ENCODE measurements at regions not wholly inside any gene's neighbourhood (a gene's known extent, or its start where the extent isn't known, plus 50 kb on each side); places are given as distances from the start of the nearest gene placed in this dataset.
"Not testable (repeated sequence)": the region's sequence is repeated elsewhere in the genome, so short reads cannot be mapped to it uniquely, and the experiment has no call there.

DNA sequence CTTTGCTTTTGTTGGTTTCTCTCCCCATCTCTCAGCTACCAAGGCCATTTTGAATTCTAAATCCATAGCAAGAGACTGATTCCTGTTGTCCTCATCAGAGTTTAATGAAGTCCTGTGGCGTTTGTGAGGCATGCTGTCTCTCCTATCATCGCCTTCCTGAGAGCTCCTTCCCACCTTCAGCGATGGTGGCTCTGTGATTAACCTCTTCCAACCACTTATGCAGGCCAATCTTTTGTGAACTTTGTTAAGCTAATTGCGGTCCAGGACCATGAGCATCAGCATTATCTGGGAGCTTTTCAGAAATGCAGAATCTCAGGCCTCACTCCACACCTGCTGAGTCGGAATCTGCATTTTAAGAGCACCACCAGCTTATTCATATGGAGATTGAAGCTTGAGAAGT lies 272.5 kb upstream of the CDYL start:
- DNase-seq (ENCODE audit: low read depth in 2 of 2), result no peak

DNA sequence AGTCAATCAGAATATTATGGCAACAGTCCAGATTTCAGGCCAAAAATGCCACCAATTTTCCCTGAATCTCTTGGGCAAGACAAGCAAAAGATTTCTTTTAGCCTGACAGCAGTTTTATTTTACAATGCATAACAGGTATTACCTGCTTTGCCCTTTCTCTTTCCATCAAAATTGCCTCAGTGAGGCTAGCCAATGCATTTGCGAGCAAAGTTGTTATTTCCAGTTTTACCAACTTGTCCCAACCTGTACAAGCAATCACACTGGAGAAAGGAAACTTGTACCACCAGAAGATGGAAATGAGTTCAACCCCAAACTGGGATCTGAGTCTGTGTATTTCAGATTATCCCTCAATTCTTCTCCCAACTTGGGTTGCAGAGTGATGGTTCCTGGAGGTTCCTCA lies 279.9 kb upstream of the CDYL start:
- no peak for DNase-seq (ENCODE audit: low read depth in 2 of 2)

DNA sequence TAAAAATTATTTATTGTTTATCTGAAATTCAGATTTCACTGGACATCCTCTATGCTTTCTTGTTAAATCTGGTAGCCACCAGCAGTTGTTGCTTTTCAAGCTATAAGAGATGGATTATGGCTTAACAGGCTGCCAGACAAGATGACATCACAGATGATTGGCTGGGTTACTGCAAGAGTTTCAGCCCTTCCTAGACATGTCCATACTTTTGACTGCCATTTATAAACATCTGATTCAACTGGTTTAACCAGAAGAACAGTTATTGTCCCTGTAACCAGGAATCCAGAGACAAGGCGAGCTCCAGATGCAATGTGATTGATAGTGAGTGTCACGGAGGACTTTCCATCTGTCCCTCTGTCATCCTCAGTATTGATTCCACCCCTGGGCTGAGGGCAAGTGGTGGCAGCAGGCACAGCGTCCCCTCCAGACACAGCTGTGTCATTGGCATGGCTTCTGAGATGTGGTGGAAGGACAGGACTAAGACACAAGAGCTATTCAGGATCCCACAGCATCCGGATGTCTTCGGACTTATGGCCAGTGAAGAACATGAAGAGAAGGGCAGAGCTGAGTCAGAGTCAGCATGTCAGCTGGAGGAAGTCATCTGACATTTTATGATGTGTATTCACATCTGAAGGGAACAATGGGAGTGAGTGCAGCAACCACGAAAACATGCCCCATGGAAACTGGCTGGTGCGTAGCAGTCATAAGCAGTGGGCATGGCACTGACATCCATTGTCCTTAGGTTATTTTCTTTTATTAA lies 284.5 kb upstream of the CDYL start:
- DNase-seq (ENCODE audit: low read depth in 2 of 2), result no peak

DNA sequence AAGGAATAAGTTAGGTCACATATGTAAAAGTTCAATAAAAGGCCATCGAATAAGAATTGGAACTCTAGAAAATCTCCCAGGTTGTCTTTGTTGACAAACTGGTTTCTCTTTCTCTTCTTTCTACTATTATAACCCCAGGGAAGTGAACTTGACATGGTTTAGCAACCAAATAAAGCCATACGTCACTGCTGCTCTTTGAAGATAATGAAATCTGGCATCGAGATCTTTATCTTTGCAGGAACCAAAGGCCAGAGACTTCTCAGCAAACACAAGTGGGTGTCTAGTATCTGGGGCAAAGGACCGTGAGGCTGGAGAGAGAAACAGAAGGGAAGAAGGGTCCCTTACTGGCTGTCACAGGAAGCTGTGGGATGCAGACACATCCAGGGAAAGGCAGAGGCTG lies 286.7 kb upstream of the CDYL start:
- no peak for DNase-seq (ENCODE audit: low read depth in 2 of 2)

DNA sequence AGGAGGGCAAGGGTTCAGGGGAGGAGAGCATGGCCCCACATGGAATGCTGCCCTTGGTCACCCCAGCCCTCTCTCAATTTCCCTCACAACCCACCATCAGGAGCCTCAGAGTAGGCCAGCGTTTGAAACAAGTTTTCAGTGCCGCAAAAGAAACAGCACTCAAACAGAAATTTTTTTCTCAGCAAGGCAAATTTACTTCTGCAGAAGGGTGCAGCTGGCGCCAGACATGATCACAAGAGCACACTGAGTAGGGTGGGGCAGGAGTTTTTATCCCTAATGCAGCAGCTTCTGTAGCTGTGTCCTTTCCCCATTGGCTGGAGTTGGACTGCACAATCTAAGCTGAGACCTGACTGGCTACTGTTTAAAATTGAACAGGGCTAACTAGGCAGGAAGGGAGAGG lies 287.8 kb upstream of the CDYL start:
- no peak for DNase-seq (ENCODE audit: low read depth in 2 of 2)

DNA sequence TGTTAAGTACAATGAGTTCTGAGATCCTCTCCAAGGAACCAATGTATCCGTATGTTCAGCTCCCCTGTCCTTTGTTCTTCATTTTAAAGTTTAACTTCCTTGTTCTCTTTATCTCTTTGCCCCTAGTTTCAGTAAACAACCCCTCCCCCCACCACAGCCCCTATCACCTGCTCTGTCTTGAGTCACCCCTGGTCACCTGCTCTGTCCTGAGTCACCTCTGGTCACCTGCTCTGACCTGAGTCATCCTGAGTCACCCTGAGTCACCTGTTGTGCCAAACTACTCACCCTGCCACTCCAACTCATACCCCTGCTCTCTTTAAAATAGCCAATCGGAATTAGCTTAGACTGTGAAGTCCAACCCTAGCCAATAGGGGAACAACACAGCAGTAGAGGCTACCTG lies 288.7 kb upstream of the CDYL start:
- DNase-seq (ENCODE audit: low read depth in 2 of 2), result no peak

DNA sequence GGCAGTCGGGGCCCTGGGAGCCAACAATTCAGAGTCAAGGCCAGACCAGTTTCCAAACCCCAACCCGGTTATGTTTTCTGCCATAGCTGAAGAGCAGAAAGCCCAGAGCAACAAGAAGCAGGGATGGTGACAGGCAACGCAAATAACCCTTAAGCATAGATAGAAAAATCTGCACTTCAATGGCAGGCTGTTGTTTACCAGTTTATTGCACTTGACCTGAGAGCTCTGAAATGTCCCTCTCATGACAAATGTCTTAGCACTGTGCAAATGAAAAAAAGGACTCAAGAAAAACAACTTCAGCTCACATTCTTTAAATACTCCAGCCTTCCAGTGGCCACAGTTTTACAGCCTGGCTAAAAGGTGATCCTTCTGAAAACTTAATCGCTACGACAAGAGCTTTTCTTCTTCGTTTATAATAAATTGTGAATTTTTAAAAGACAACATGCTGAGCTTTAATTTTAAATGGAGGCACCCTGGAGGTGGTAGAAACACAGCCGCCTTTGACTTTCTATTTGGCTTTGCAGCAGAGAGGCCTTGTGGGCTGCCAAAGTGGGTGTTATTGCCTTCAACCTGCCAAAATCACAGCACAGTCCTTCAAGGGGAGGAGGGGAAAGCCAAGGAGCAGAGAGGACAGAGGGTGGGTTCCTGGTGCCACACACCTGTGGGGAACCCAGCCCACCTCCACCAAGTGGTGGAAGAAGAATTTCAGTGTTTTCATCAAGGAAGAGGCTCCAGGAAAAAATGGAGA lies 289.5 kb upstream of the CDYL start:
- DNase-seq (ENCODE audit: low read depth in 2 of 2), result no peak

DNA sequence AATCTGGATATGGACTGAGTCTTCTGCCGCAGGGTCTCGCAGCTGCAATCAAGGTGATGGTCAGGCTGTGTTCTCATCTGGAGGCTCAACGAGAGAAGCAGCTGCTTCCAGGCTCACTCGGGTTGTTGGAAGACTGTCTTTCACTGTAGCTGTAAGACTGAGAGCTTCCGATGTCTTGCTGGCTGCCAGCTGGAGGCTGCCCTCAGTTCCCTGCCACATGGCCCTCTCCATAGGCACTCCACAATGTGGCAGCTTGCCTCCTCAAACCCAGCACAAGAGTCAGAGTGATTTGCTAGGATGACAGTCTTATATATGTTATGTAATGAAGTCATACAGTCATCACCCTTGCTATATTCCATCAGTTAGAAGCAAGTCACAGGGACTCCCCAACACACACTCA lies 290.5 kb upstream of the CDYL start:
- no peak for DNase-seq (ENCODE audit: low read depth in 2 of 2)

DNA sequence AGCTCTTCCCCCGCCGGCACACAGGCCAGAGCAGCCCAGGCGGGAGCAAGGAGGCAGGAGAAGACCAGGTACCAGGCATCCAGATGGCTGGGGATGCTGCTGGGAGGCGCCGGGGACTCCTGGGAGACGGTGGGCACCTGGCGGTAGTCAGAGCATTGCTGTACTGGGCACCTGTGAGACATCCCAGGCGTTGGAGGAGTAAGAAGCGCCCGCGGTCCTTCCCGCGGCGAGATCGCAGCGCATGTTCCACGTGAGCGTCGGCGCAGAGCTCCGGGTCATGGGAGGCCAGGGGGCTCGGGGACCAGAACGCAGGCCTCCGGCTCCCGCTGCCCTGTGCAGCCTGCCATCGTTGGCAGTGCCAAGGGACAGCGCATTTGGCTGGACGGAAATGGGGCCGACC lies 293.7 kb upstream of the CDYL start:
- no peak for DNase-seq (ENCODE audit: low read depth in 2 of 2)

DNA sequence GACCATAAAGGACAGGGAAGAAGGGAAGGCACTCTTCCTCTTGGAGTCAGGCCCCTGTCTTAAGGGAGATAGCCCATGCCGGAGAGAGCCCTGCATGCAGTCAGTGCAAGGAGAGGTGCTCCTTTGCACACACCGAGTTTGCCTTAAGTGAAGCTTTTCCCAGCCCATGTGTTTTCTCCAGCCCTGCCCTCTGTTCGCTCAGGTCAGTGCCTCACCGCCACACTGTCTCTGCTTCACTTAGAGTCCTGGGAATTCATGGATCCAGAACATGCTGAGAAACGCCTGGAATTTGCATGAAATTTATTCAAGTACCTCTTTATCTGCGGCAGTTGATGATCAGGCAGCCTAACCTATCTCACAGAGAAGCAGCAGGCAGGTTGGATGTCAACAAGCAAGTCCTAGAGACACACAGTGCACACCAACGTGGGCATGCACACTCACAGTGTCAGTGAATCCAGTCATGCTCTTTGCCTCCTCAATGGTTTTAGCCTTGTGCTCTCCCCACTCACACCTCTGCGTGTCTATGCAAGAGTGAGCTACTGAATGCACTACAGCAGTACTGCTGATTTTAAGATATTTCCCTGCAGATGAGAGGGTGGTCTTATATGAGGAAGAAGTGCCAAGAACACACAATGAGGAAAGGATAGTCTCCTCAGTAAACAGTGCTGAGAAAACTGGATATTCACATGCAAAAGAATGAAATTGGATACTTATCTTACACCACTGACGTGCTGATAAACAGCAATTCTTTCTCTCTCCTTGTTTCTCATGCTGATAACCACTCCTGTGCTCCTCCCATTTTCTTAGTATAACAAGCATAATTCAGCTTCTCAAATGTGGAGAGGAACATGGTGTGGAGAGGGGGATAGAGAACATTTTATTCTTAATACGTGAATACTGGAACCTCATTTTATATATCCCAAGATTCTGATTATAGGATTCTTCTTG lies 295.1 kb upstream of the CDYL start:
- no peak for DNase-seq (ENCODE audit: low read depth in 2 of 2)

DNA sequence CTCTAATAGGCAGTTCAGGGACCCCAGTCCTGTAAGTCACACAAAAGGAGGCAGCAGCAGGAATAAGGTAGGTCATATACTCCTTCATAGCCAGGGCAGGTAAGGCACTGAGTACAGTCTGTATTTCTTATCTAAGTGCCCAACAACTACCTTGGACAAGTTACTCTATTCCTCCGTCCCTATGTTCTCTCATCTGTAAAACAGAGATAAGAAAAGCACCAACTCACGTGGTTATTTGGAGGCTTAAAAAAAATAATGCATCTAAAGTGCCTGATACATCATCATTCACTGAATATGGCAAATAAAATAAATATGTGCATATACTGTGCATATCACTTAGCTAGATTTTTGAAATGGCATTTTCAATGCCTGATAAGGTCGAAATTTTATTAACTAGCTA lies 298.1 kb upstream of the CDYL start:
- DNase-seq (ENCODE audit: low read depth in 2 of 2), result no peak

DNA sequence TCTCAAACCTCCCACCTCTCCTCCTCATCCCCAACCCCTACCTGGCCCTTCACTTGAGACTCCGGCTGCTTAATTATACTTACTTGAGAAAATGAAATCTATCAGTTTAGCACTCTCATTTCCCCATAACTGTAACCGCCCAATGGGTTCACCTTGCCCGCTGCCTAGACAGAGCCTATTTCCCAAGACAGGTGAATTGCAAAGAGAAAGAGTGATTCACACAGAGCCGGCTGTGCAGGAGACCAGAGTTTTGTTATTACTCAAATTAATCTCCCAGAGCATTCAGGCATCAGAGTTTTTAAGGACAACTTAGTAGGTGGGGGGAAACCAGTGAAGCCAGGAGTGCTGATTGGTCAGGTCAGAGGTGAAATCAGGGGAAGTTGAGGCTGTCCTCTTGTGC lies 301.4 kb upstream of the CDYL start:
- no peak for DNase-seq (ENCODE audit: low read depth in 2 of 2)

DNA sequence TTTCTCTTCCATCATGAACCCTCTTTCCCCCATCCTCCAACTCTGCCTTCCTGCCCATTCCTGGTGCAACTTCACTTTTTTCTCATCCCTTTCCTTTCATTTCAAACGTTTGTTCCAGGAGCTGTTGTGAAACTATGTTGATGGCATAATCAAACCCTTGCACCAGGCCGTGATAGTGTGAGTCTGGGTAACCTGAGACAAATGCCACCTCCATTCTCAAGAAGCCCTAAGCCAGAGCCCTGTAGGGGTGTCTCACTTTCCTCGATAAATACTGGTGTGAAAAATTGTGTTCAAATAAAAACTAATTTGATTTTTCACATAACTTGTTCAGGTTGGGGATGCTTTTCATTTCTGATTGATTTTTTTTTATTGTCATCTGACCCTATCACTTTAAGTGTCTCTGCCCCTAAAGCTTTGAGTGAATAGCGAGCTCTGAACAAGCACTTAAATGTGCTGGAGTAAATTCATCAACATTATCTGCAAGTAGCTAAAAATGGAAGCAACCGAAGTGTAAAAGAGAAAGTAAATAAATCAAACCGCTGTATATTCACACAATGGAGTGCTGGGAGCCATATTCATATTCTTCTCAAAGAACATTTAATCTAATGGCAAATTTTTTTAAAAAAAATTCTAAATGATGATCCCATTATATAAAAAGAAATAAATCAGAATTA lies 303.1 kb upstream of the CDYL start:
- DNase-seq (ENCODE audit: low read depth in 2 of 2), result no peak

DNA sequence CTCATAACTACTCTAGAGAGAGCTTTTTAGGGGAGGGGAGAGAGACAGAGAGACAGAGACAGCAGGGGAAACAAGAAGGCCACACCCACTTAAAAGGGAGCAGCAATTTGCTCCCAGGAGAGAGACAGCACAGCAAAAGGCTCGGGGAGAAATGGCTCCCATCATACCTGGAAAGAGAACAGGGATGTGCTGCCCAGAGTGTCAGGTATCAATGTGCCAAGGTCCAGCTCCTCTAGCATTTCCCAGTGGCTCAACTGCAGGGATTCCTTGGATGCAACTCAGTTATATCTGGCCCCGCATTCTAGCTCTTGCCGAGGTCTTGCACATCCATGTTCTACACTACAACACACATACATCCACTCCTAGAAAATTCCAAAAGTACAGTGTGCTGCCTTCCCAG lies 304.0 kb upstream of the CDYL start:
- no peak for DNase-seq (ENCODE audit: low read depth in 2 of 2)

DNA sequence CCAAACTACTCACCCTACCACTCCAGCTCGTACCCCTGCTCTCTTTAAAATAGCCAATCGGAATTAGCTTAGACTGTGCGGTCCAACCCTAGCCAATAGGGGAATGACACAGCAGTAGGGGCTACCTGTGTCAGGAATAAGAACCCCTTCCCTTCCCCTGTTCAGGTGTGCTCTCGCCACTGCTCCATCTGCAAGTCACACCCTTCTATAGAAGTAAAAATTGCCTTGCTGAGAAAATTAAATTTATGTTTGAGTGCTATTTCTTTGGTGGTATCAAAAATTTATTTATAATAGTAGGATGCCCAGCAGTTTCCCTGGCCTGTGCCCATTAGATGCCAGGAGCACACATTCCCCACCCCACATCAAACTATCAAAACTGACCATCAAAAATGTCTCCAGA lies 304.7 kb upstream of the CDYL start:
- DNase-seq (ENCODE audit: low read depth in 2 of 2), result not testable (repeated sequence)

DNA sequence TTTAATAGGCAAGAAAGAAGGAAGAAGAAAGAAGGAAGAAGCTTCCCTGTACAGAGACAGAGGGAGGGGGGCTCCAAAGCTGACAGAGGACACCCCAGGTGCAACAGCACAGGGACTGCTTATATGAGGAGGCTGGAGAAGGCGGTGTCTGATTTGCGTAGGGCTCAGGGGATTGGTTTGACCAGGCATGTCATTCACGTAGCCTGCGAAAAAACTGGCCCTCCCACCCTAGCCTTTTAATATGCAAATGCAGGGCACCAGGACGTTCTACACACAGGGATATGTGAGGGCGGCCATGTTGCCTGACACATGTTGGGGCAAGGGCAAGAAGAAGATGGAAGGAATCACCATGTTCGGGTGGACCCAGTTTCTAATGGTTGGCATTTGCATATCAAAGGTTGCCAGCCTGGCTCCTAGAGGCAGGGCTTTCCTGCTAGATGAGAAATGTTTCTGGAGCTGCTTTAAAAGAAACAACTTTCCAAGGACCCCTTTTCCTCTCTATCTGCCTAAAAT lies 305.4 kb upstream of the CDYL start:
- no peak for DNase-seq (ENCODE audit: low read depth in 2 of 2)

DNA sequence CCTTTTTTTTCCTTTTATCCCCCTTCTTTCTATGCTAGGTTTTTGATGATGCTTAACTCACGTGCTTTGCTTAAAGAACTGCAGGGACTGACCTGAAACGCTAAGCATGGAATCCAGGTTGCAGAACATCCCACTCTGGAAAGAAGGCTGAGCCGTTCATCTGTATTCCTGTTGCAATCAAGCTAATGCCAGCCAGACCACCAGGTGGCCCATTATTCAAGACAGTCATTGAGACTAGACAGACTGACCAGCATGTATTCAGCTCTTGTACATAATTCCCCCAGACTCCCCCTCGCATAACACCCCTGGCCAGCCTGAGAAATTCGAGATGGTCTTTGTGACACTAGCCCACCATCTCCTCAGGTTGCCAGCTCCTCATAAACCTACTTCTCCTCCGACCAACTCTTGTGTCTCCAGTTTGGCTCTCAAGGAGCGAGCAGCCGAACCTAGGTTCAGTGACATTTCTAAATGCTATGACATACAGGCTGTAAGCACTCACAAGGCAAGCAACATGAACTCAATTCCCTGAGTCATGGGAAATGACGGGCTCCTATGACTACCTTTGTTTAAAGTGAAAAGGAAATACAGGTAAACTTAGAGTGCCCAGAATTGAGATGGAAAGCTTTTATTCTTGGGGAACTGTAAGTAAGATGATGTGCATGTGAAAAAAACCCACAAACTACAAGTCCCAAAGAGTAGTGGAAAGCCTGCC lies 309.3 kb upstream of the CDYL start:
- DNase-seq (ENCODE audit: low read depth in 2 of 2), result no peak

DNA sequence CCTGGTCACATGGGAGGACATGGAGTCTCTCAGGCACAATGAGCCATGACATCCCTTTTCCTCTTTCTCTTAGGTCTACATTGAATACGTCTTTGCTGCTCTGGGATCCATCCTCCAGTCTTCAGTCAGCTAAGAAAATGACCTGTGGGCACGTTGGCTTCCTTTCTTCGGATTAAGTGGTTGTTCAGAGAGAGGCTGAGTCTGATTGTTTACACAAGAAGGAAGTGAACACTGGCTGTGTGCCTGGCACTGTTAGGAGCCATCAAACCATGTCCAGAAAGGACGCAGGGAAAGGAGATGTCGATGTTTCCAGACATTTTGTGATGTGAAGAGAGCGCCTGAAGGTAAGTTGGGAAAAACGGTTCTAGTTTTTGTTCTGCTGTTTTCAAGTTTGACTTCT lies 309.9 kb upstream of the CDYL start:
- no peak for DNase-seq (ENCODE audit: low read depth in 2 of 2)

DNA sequence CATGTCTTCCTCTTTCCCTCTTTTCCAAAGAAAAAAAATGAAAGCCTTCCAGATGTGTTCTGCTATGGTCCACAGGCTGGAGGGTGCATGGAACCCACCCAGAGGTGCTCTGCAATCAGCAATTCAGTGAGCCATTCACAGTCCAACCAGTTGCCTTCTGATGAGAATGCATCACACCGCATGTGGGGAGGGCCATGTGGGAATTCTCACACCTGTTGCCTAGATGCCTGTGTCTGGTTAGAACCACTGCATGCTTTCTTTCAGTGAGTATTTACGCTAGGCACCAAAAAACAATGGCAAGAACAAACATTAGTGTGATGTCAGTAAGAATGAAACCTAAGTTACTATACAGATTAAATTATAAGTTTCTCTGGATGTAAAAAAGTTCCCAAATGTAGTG lies 311.6 kb upstream of the CDYL start:
- DNase-seq (ENCODE audit: low read depth in 2 of 2), result no peak

DNA sequence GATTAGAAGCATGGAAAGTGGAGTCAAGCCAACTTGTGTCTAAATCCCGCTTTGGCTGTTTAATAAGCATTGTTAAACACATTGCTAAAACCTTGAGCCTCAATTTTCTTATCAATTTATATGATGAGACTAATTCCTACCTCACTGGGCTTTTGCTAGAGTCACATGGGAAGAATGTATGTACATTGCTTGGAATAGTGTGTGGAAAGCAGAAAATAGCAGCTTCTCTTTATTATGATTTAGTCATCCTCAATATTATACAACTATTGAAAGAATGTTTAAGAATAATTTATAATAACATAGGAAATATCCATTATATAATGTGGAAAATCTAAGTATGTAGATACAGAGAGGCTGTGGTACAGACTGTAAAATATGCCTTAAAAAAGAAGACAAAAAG lies 313.0 kb upstream of the CDYL start:
- DNase-seq (ENCODE audit: low read depth in 2 of 2), result no peak

Measured in activated CD4-positive, alpha-beta T cell treated with anti-CD3 and anti-CD28 coated beads for 24 hours (primary cell).